Thyroid gland (tissue), 4 donors: ENCODE measurements at regions not wholly inside any gene's neighbourhood (a gene's known extent, or its start where the extent isn't known, plus 50 kb on each side); places are given as distances from the start of the nearest gene placed in this dataset.

Source experiments
- CTCF ChIP-seq, 6 experiments: fragments of 200-600 bp in 3 of 6; fragments of 450-650 bp in 3 of 6; sonication (generic) in 3 of 6; IDR thresholded peaks; one replicate each; pipeline ENCODE4 v1.5.1; 2016 to 2019; ENCODE audit warnings: antibody characterized with exemption in 6 of 6, mild to moderate bottlenecking in 2 of 6, inconsistent platforms in 1 of 6, moderate library complexity in 1 of 6
- POLR2A ChIP-seq, 2 donors: fragments of 450-650 bp; IDR thresholded peaks; one replicate each; pipeline ENCODE4 v1.6.1; 2017; ENCODE audit warnings: antibody characterized with exemption in 2 of 2, mild to moderate bottlenecking in 2 of 2, moderate library complexity in 1 of 2

GRCh38 chr20:55616367-55616766 is 389.0 kb downstream of the CBLN4 start:
- TF ChIP-seq CTCF (IDR thresholded peaks at IDR 0.05), result no peak
- no peak for TF ChIP-seq POLR2A (IDR thresholded peaks at IDR 0.05)
